ENCODE measurements at regions not wholly inside any gene's neighbourhood (a gene's known extent, or its start where the extent isn't known, plus 50 kb on each side); places are given as distances from the start of the nearest gene placed in this dataset.

- Mint-ChIP-seq H3K4me3 (no peak overlapping the region), H3K27me3 (no peaks in the 10 kb centered on the region), H3K36me3 (no peaks in the 10 kb centered on the region), H3K27ac (peak overlapping the region; percentile 37), H3K9me3 (peaks cover 26% of the 10 kb centered on the region), H3K4me1 (ENCODE audit: unreplicated experiment) (peaks cover 16% of the 10 kb centered on the region)
- no peak for TF ChIP-seq CTCF (conservative IDR thresholded peaks at IDR 0.05)
- DNase-seq (ENCODE audit: extremely low spot score, unreplicated experiment), result no peak
Observed at GRCh38 chr9:13529321-13530104, 250.0 kb upstream of the MPDZ start.

GRCh38 chr9:13524245-13524644, 244.8 kb upstream of the MPDZ start:
- no peak for DNase-seq (ENCODE audit: extremely low spot score, unreplicated experiment)
- Mint-ChIP-seq H3K36me3 (no peaks in the 10 kb centered on the region), H3K4me1 (ENCODE audit: unreplicated experiment) (no peaks in the 10 kb centered on the region), H3K27me3 (no peaks in the 10 kb centered on the region), H3K27ac (no peak overlapping the region), H3K4me3 (no peak overlapping the region), H3K9me3 (no peaks in the 10 kb centered on the region)
- TF ChIP-seq CTCF (conservative IDR thresholded peaks at IDR 0.05), result no peak

DNA sequence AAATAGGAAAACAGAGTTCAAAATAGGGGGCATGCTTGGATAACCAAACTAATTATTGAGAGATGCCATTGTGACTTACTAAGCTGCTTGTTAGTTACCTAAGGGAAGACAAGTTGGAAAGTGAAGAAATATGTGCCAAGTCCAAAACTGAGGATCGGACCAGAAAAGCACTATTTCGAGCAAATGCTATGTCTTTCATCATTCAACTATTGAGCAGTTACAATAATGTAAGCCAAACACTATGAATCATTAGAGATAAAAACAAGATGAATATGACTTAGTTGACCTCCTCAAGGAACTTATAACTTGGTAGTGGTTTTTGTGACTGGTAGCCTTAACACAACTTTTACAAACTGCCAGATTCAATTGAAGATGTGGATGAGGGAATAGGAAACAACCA, 240.6 kb upstream of the MPDZ start:
- H3K4me1 Mint-ChIP-seq (ENCODE audit: unreplicated experiment), result no peaks in the 10 kb centered on the region

DNA sequence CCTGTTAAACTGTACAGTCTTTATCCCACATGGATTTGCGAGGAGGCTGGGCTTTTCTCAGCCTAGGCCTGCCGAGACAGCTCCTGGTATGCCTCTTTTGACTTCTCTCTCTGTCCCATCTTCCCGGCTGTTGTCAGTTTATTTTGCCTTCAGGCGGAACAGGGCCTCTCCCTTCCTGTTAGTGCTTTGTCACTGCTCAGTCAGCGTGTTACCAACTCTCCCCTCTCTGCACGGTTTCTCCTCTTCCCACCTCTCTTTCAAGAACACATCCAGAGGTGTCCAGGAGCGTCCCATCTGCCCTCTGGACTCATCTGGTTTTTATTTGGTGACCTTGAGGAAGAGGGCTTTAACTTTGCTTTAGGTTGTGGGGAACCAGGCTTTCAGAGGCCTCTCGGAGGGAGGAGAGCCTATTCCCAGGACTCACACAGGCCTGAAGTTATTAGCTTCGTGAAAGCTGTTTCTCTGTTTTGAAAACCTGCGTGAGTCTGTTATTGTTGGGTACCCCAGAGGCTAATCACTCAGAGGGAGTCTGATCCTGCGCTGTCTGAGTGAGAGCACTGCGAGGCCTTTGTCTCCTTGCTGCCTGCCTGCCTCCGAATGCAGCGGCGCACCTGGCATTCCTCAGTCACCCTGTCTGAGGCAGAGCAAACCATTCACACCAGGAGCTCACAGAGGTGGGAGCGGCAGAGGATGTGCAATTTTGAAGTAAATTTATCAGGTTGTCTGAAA, 234.4 kb upstream of the MPDZ start:
- peak overlapping the region; percentile 65 for H3K4me3 Mint-ChIP-seq
- H3K27ac Mint-ChIP-seq, result peak overlapping the region; percentile 91
- H3K36me3 Mint-ChIP-seq, result peaks cover 4% of the 10 kb centered on the region
- H3K9me3 Mint-ChIP-seq, result peaks cover 9% of the 10 kb centered on the region
- H3K27me3 Mint-ChIP-seq, result peaks cover 4% of the 10 kb centered on the region
- no peak for DNase-seq (ENCODE audit: extremely low spot score, unreplicated experiment)
- TF ChIP-seq CTCF (conservative IDR thresholded peaks at IDR 0.05), result no peak
- peaks cover 40% of the 10 kb centered on the region for H3K4me1 Mint-ChIP-seq (ENCODE audit: unreplicated experiment)

More for the DNA sequence above, 240.6 kb upstream of the MPDZ start:
- Mint-ChIP-seq H3K9me3 (peaks cover 9% of the 10 kb centered on the region), H3K27me3 (peaks cover 4% of the 10 kb centered on the region), H3K4me3 (no peak overlapping the region), H3K27ac (no peak overlapping the region), H3K36me3 (peaks cover 4% of the 10 kb centered on the region)
- no peak for DNase-seq (ENCODE audit: extremely low spot score, unreplicated experiment)
- TF ChIP-seq CTCF (conservative IDR thresholded peaks at IDR 0.05), result no peak

- peak overlapping the region; percentile 65 for H3K4me3 Mint-ChIP-seq
- H3K36me3 Mint-ChIP-seq, result peaks cover 4% of the 10 kb centered on the region
- peaks cover 40% of the 10 kb centered on the region for H3K4me1 Mint-ChIP-seq (ENCODE audit: unreplicated experiment)
- peaks cover 9% of the 10 kb centered on the region for H3K9me3 Mint-ChIP-seq
- DNase-seq (ENCODE audit: extremely low spot score, unreplicated experiment), result no peak
- H3K27me3 Mint-ChIP-seq, result peaks cover 4% of the 10 kb centered on the region
- H3K27ac Mint-ChIP-seq, result peak overlapping the region; percentile 91
- TF ChIP-seq CTCF (conservative IDR thresholded peaks at IDR 0.05), result no peak
Observed at GRCh38 chr9:13513286-13513685, 233.8 kb upstream of the MPDZ start.
